HG03135 (cell line): ENCODE measurements at regions not wholly inside any gene's neighbourhood (a gene's known extent, or its start where the extent isn't known, plus 50 kb on each side); places are given as distances from the start of the nearest gene placed in this dataset.

Experiments
- ATAC-seq: cut with Tn5 transposase; IDR thresholded peaks from one replicate; pipeline ENCODE4 v1.9.1; 2021; ENCODE audit warnings: mild to moderate bottlenecking, moderate library complexity; ENCODE audit not compliant: unreplicated experiment

GRCh38 chr9:106684940-106685695 is 177.8 kb upstream of the ZNF462 start:
- no peak for ATAC-seq

- no peak for ATAC-seq
Measured at GRCh38 chr9:106689089-106689488, 173.9 kb upstream of the ZNF462 start.

- ATAC-seq: no peak
Measured at GRCh38 chr9:106691627-106692026, 171.3 kb upstream of the ZNF462 start.

- ATAC-seq: no peak
Measured at GRCh38 chr9:106693558-106693957, 169.4 kb upstream of the ZNF462 start.

DNA sequence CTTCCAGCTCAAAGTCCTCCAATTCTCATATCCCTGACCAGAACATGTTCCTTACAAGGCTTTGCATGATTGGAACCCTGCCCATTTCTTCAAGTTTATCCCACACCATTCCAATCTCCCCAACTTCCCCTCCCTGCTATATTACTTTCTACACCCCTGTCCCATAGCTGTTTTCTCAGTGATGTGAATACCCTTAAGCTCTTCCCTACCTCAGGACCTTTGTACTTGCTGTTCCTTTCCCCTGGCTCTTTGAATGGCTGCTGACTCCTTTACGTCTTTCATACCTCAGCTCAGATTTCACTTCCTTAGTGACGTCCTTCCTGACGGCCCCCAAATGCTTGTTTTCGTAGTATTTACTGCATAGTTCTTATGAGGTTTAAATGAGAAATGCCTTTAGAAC is 166.2 kb upstream of the ZNF462 start:
- ATAC-seq: no peak

GRCh38 chr9:106697390-106697749 is 165.6 kb upstream of the ZNF462 start:
- no peak for ATAC-seq

DNA sequence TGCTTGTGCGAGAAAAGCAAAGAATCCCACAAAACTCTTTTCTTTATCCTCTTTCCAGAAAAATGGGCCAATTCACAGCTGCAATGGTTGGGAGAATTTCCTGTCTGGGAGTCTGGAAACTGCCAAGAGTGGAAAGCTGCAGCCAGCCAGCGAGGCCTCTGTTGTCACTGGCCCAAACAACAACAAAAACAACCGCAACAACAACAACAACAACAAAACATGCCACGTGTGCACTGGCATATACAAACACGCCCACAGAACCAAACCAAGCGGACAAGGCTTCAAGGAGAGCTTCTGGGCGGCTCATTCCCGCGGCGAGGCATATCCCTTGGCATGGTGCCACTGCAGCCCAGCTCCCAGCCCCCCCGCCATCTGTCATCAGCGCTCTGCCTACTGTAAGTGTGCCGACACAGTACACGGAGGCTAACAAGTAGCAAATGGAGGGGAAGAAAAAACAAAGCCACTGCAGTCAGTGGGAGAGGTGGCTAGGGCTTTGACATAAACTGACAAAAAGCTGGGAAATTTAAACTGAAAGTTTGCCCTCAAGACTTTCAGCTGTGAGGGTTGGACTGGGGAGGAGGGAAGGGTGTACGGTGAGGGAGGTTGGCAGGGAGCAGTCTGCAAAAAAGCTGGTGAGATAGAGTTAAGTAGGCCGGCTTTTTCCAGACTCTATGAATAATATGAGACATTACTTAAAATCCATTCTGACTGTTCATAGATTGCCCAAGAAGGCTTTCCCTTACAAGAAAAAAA is 165.0 kb upstream of the ZNF462 start:
- no peak for ATAC-seq

DNA sequence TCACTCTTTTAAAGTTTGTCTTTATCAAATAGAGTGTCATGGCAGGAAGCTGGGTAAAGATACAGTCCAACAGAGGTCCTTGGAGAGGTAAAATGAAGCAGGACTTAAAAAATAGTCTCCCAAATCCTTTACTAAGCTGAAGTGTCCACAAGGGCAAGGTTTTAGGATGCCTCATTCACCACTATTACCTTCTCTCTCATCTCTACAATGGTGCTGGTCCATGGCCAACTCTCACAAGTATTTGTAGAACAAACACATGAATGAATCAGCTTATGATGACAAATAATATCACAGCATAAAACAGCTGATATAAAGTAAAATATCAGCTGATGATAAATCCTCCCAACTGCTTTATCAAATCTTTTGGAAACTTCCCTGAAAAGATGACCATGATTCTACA is 162.3 kb upstream of the ZNF462 start:
- ATAC-seq: no peak

DNA sequence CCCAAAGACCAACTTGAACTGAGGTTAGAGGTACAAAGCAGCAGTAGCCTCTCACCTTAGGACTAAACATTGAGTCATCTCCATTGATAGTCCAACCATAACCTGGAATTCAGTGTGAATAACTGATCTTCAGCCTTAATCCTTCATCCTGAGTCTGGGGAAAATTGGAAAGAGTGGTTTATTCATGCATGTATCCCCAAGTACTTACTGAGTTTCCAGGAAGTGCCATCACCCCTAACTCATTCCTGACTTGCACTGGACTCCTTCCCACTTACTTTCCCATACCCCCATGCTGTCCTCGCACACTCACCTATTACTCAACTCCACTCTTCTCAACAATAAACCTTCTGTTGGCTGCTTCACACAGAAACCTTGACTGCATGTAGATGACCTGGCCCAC is 161.4 kb upstream of the ZNF462 start:
- ATAC-seq: no peak

DNA sequence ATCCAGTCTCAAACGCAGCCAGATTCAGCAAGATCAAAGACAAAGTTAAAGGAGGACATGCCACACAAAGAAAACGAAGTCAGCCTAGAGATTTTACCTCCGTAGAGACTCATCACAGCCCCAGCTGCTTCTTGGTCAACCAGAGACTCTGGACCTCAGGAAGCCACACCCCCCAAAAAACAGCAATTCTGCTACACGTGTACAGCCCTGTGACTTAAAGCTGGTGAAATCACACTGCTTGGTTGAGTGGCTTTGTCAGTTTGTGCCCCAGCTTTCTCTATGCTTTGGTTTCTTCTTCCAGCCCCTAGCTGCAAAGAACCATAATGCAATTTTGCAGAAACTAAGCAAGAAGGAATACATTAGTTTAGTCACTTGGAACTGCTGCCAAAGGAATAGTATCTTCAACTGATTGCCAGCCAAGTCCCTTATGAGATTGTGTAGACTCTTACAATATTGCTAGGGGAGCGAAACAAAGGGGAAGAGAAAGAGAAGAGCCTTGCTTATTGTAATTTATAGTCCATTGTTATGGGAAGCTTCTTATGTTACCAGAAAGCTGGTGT is 158.8 kb upstream of the ZNF462 start:
- no peak for ATAC-seq

DNA sequence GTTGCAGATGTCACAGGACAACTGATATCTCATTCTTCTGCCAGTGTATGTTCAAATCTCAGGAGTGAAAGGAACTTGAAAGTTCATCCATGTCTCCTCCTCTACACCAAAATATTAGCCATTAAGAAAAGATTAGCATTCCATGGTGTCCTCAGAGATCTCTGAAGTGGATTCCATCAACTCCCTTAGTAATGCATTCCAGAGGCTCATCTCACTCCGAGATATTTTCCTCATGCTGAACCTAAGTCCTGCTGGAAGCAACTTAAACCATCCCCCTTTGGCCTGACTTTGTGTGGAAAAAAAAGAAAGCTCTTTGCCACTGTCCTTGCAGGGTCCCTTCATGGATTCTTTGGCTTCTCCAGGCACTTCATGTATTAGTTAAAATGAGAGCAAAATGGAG is 155.7 kb upstream of the ZNF462 start:
- no peak for ATAC-seq

DNA sequence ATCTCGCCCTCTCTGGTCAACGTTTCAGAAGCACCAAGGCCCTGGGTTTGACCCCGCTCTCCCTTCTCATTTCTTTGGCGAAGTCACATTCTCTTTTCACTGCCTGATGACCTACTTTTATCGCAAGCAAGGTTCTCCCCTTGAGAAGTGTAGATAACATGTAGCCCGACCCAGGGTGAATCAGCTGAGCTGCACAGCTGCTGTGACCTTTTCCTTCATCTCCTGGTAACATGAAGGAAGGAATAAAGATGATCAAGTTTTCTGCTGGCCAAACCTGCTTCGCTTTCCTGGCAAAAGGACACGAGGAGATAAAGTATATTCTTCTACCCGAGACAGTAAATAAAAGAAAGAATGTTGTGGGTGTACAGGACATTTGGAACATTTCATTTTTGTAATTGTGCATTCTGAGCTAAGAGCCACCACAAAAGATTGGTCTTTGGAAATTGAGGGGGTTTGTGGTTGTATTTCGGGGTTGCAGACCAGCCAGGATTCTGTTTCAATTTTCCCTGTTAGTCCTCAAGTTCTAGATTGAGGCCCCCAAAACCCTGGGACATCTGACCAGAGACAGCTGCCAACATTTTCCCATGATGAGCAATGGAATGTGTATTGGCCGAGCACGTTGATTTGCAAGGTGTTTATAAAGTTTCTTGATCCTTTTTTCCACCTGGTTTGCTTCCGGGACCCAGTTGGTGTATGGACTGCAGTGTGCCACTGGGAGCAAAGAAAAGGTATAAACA is 155.1 kb upstream of the ZNF462 start:
- ATAC-seq: no peak

GRCh38 chr9:106708475-106709146 is 154.4 kb upstream of the ZNF462 start:
- ATAC-seq: no peak

DNA sequence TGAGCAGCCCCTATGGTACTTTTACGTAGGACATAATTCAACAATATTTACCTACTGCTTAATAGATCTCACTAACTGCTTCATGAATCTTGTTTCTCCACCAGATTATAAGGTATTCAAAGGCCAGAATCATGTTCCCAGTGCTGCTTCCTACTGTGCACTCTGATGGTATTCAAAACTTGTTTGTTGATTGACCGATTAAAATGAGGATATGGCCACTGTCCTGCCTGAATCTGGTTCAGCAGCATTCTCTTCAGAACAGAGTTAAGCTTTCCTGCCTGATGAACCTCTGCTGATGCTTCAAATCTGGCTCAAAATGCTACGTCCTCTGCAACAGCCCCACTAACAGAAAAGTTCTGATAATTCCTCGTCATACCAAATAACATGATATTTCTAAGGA is 150.7 kb upstream of the ZNF462 start:
- no peak for ATAC-seq

- ATAC-seq: no peak
Measured at GRCh38 chr9:106713206-106713605, 149.8 kb upstream of the ZNF462 start.

DNA sequence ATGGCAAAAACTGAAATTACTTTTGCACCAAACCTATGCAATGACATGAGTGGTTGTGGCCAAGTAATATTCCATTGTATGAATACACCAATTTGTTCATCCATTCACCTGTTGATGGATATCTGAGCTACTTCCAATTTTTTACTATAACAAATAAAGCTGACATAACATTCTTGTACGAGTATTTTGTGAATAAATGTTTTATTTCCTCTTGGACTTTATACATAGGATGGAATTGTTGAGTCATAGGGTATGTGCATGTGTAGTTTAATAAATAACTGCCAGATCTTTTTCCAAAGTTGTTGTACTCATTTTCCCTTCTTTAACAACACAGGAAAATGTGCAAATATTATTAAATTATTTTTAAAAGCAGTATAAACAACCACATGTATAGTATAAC is 146.1 kb upstream of the ZNF462 start:
- ATAC-seq: no peak

DNA sequence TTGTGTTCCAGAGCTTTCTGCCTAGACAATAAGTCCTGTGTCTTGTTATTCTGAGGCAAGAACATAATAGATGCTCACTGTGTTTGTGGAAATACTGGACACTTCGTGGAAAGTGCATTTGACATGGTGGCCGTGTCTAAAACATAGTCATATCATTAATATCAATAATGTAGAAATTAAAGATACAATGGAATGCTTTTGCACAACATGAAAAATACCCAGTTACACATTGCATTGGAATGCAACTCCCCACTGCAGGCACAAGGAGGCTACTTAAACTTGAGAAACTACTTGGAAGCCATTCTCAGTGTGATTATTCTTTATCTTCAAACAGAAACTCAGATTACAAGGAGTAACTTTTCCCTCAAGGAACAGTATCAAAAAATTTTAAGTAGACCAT is 145.3 kb upstream of the ZNF462 start:
- ATAC-seq: no peak

- no peak for ATAC-seq
Measured at GRCh38 chr9:106718936-106719335, 144.0 kb upstream of the ZNF462 start.

GRCh38 chr9:106722051-106722753 is 140.8 kb upstream of the ZNF462 start:
- no peak for ATAC-seq

GRCh38 chr9:106723926-106724325 is 139.0 kb upstream of the ZNF462 start:
- no peak for ATAC-seq
